GM12878 (cell line): ENCODE measurements at regions not wholly inside any gene's neighbourhood (a gene's known extent, or its start where the extent isn't known, plus 50 kb on each side); places are given as distances from the start of the nearest gene placed in this dataset.

Experiments
- CHD4 ChIP-seq: fragments of 200-600 bp; sonication (generic); IDR thresholded peaks from 2 replicates; pipeline ENCODE4 v1.6.1; 2016; ENCODE audit warnings: mild to moderate bottlenecking
- POLR2A ChIP-seq: IDR thresholded peaks from 2 replicates; pipeline ENCODE4 v1.6.1; 2011; ENCODE audit warnings: low read depth, mild to moderate bottlenecking, low read length
- TARDBP ChIP-seq: IDR thresholded peaks from 2 replicates; pipeline ENCODE4 v1.6.1; 2016; ENCODE audit warnings: borderline replicate concordance
- ZNF274 ChIP-seq: IDR thresholded peaks from one replicate; pipeline ENCODE4 v1.8.0; 2011; ENCODE audit not compliant: insufficient read length, insufficient read depth
- TF ChIP-seq, protein P1 (sequence below): fragments of 450-650 bp; IDR thresholded peaks from 2 replicates; pipeline ENCODE4 v1.6.1; 2016; ENCODE audit warnings: mild to moderate bottlenecking, moderate library complexity, borderline replicate concordance

DNA sequence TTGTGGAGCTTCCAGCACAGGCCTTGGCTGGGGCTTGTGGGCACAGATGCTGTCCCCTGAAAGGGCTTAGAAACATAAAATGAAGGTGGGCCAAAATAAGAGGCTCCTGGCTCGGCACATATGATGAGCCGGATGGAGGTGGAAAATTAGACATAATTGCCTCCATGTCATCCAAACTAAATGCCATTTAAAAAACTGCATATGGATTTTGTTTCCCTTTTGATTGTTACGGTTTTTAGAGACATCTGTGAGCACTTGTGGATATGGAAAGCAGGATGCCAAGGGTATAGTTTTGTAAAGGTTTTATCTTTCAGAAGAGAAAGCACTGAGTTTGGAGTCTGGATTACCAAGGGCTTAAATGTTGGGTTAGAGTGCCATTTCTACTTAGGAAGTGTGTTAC lies 498.3 kb downstream of the RIT2 start:
- TF ChIP-seq CHD4 (no peak), TARDBP (no peak), POLR2A (no peak), ZNF274 (no peak)
- TF ChIP-seq, protein P1, sequence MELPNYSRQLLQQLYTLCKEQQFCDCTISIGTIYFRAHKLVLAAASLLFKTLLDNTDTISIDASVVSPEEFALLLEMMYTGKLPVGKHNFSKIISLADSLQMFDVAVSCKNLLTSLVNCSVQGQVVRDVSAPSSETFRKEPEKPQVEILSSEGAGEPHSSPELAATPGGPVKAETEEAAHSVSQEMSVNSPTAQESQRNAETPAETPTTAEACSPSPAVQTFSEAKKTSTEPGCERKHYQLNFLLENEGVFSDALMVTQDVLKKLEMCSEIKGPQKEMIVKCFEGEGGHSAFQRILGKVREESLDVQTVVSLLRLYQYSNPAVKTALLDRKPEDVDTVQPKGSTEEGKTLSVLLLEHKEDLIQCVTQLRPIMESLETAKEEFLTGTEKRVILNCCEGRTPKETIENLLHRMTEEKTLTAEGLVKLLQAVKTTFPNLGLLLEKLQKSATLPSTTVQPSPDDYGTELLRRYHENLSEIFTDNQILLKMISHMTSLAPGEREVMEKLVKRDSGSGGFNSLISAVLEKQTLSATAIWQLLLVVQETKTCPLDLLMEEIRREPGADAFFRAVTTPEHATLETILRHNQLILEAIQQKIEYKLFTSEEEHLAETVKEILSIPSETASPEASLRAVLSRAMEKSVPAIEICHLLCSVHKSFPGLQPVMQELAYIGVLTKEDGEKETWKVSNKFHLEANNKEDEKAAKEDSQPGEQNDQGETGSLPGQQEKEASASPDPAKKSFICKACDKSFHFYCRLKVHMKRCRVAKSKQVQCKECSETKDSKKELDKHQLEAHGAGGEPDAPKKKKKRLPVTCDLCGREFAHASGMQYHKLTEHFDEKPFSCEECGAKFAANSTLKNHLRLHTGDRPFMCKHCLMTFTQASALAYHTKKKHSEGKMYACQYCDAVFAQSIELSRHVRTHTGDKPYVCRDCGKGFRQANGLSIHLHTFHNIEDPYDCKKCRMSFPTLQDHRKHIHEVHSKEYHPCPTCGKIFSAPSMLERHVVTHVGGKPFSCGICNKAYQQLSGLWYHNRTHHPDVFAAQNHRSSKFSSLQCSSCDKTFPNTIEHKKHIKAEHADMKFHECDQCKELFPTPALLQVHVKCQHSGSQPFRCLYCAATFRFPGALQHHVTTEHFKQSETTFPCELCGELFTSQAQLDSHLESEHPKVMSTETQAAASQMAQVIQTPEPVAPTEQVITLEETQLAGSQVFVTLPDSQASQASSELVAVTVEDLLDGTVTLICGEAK = no peak
